Fibroblast of lung (primary cell): ENCODE measurements at regions not wholly inside any gene's neighbourhood (a gene's known extent, or its start where the extent isn't known, plus 50 kb on each side); places are given as distances from the start of the nearest gene placed in this dataset.

Experiments used
- CTCF ChIP-seq, 2 donors: IDR thresholded peaks in 1 of 2; conservative IDR thresholded peaks in 1 of 2; 1 replicate in 1 of 2; 2 replicates in 1 of 2; pipeline ENCODE4 v1.5.1; 2011 to 2012; ENCODE audit warnings: low read length in 2 of 2, control low read depth in 1 of 2, inconsistent platforms in 1 of 2, low read depth in 1 of 2, mild to moderate bottlenecking in 1 of 2
- EZH2 ChIP-seq: IDR thresholded peaks from 2 replicates; pipeline ENCODE4 v1.5.1; 2012; ENCODE audit warnings: low read length, control low read depth, mild to moderate bottlenecking; ENCODE audit errors: missing control alignments

GRCh38 chr20:24892931-24893330, 56.1 kb upstream of the CST7 start:
- TF ChIP-seq CTCF (conservative IDR thresholded peaks at IDR 0.05 in 1 of 2, IDR thresholded peaks at IDR 0.05 in 1 of 2; ENCODE audit: low read depth in 1 of 2, low read length in 2 of 2) = no peak
- TF ChIP-seq EZH2 = no peak
